GM18499 (cell line): ENCODE measurements at regions not wholly inside any gene's neighbourhood (a gene's known extent, or its start where the extent isn't known, plus 50 kb on each side); places are given as distances from the start of the nearest gene placed in this dataset.
"Not testable (repeated sequence)": the region's sequence is repeated elsewhere in the genome, so short reads cannot be mapped to it uniquely, and the experiment has no call there.

Source experiments
- ATAC-seq: cut with Tn5 transposase; IDR thresholded peaks from one replicate; pipeline ENCODE4 v1.9.1; 2021; ENCODE audit warnings: moderate number of reproducible peaks; ENCODE audit not compliant: insufficient read depth, unreplicated experiment

- not testable (repeated sequence) for ATAC-seq
Measured at GRCh38 chr3:178119608-178120295, 416.5 kb upstream of the KCNMB2 start.

- no peak for ATAC-seq
Measured at GRCh38 chr3:178120367-178120766, 415.9 kb upstream of the KCNMB2 start.

- ATAC-seq: no peak
Measured at GRCh38 chr3:178126686-178127085, 409.6 kb upstream of the KCNMB2 start.

- no peak for ATAC-seq
Measured at GRCh38 chr3:178127221-178127620, 409.0 kb upstream of the KCNMB2 start.

GRCh38 chr3:178129109-178129508 lies 407.1 kb upstream of the KCNMB2 start:
- ATAC-seq: no peak

GRCh38 chr3:178131801-178132200 lies 404.4 kb upstream of the KCNMB2 start:
- no peak for ATAC-seq

- ATAC-seq: no peak
Measured at GRCh38 chr3:178137206-178137605, 399.0 kb upstream of the KCNMB2 start.

GRCh38 chr3:178137831-178138230 lies 398.4 kb upstream of the KCNMB2 start:
- ATAC-seq: no peak

GRCh38 chr3:178139116-178139515 lies 397.1 kb upstream of the KCNMB2 start:
- no peak for ATAC-seq

GRCh38 chr3:178140531-178141304 lies 395.5 kb upstream of the KCNMB2 start:
- ATAC-seq: no peak

- not testable (repeated sequence) for ATAC-seq
Measured at GRCh38 chr3:178141305-178141684, 394.9 kb upstream of the KCNMB2 start.

GRCh38 chr3:178146406-178146831 lies 389.8 kb upstream of the KCNMB2 start:
- ATAC-seq: no peak

- no peak for ATAC-seq
Measured at GRCh38 chr3:178147001-178147400, 389.2 kb upstream of the KCNMB2 start.

- ATAC-seq: no peak
Measured at GRCh38 chr3:178152031-178152806, 384.0 kb upstream of the KCNMB2 start.

GRCh38 chr3:178152988-178153387 lies 383.2 kb upstream of the KCNMB2 start:
- ATAC-seq: no peak

- ATAC-seq: no peak
Measured at GRCh38 chr3:178155521-178155920, 380.7 kb upstream of the KCNMB2 start.

- no peak for ATAC-seq
Measured at GRCh38 chr3:178156301-178156700, 379.9 kb upstream of the KCNMB2 start.

GRCh38 chr3:178159691-178160220 lies 376.5 kb upstream of the KCNMB2 start:
- ATAC-seq: no peak

GRCh38 chr3:178169421-178169820 lies 366.8 kb upstream of the KCNMB2 start:
- ATAC-seq: no peak

- ATAC-seq: no peak
Measured at GRCh38 chr3:178170698-178171535, 365.3 kb upstream of the KCNMB2 start.
